GM23248 (cell line): ENCODE measurements at regions not wholly inside any gene's neighbourhood (a gene's known extent, or its start where the extent isn't known, plus 50 kb on each side); places are given as distances from the start of the nearest gene placed in this dataset.

Experiments
- DNase-seq: peaks from one replicate; pipeline ENCODE4 v3.0.0-alpha.2; 2015
- H2AFZ ChIP-seq: fragments of 200-600 bp; sonication (generic); 2 replicates; pipeline ENCODE4 v1.6.1; 2016; ENCODE audit warnings: antibody characterized with exemption
- H3F3A ChIP-seq: fragments of 200-600 bp; sonication (generic); 2 replicates; pipeline ENCODE4 v1.6.1; 2016; ENCODE audit warnings: mild to moderate bottlenecking, antibody characterized with exemption, mixed run types; ENCODE audit not compliant: insufficient read depth
- H3K27ac ChIP-seq: fragments of 200-600 bp; sonication (generic); 2 replicates; pipeline ENCODE4 v1.5.1; 2016; ENCODE audit warnings: mild to moderate bottlenecking
- H3K27me3 ChIP-seq: fragments of 200-600 bp; sonication (generic); replicated peaks from 2 replicates; pipeline ENCODE4 v1.6.1; 2016; ENCODE audit warnings: mild to moderate bottlenecking; ENCODE audit not compliant: insufficient read depth
- H3K36me3 ChIP-seq: fragments of 200-600 bp; sonication (generic); 2 replicates; pipeline ENCODE4 v1.6.1; 2016; ENCODE audit warnings: low read depth, mild to moderate bottlenecking
- H3K4me1 ChIP-seq: fragments of 200-600 bp; sonication (generic); 2 replicates; pipeline ENCODE4 v1.6.1; 2016; ENCODE audit warnings: mild to moderate bottlenecking; ENCODE audit not compliant: insufficient read depth
- H3K4me2 ChIP-seq: fragments of 200-600 bp; sonication (generic); one replicate; pipeline ENCODE4 v1.6.1; 2016; ENCODE audit warnings: mild to moderate bottlenecking; ENCODE audit not compliant: unreplicated experiment
- H3K4me3 ChIP-seq: fragments of 200-600 bp; sonication (generic); 2 replicates; pipeline ENCODE4 v1.5.1; 2016; ENCODE audit warnings: mild to moderate bottlenecking
- H3K79me2 ChIP-seq: fragments of 200-600 bp; sonication (generic); 2 replicates; pipeline ENCODE4 v1.6.1; 2016; ENCODE audit warnings: mild to moderate bottlenecking; ENCODE audit not compliant: insufficient read depth
- H3K9ac ChIP-seq: fragments of 200-600 bp; sonication (generic); 2 replicates; pipeline ENCODE4 v1.6.1; 2016; ENCODE audit warnings: mild to moderate bottlenecking
- H3K9me2 ChIP-seq: fragments of 200-600 bp; sonication (generic); 2 replicates; pipeline ENCODE4 v1.6.1; 2016; ENCODE audit warnings: mixed run types, mild to moderate bottlenecking, moderate library complexity; ENCODE audit not compliant: insufficient read depth
- H3K9me3 ChIP-seq: fragments of 200-600 bp; sonication (generic); one replicate; pipeline ENCODE4 v1.6.1; 2017; ENCODE audit warnings: low read depth
- H4K20me1 ChIP-seq: fragments of 200-600 bp; sonication (generic); 2 replicates; pipeline ENCODE4 v1.6.0; 2016; ENCODE audit not compliant: insufficient read depth
- EZH2 ChIP-seq: fragments of 200-600 bp; sonication (generic); IDR thresholded peaks from 2 replicates; pipeline ENCODE4 v1.6.1; 2018; ENCODE audit warnings: antibody characterized with exemption, mild to moderate bottlenecking; ENCODE audit not compliant: insufficient read depth, poor library complexity, severe bottlenecking
- EZH2phosphoT487 ChIP-seq: fragments of 200-600 bp; sonication (generic); IDR thresholded peaks from 2 replicates; pipeline ENCODE4 v1.6.1; 2018; ENCODE audit warnings: antibody characterized with exemption, moderate library complexity, mild to moderate bottlenecking, low read depth; ENCODE audit not compliant: insufficient read depth
- WGBS, 2 experiments: methylation state at CpG; one replicate each; pipeline ENCODE4 v1.1.6; 2015 to 2017; ENCODE audit warnings: low lambda C conversion rate in 2 of 2, low coverage in 1 of 2; ENCODE audit errors: missing lambda C conversion rate in 2 of 2; 5-methylcytosine and 5-hydroxymethylcytosine counted together
- in situ Hi-C: fragments of 300-500 bp; cut with MboI; formaldehyde crosslinking; loops from 2 replicates; pipeline ENCODE4 v1.15.0; 2020

DNA sequence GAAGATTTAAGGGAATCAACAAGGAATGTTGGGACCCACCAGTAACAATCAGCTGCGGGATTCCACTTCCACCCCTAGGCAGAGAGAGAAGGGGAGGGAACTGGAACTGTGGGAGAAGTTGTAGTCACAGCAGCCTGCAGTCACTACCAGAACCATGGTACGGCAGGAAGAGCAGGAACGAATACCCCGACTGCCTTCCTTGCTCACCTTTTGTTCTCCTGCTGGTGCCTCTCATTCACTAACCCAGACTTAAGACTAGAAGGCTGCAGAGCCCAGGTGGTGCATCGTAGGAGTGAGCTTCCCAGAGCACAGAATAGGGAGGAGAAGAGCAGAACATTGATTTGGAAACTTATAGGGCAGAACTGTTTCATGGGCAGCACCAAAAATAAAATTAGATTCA, 154.2 kb downstream of the DYRK2 start:
- no peak for TF ChIP-seq EZH2
- no peak for TF ChIP-seq EZH2phosphoT487
- no peaks in the 10 kb centered on the region for H3K9me2 ChIP-seq
- no peak overlapping the region for H3K27ac ChIP-seq
- no peaks in the 10 kb centered on the region for H4K20me1 ChIP-seq
- H3K4me1 ChIP-seq: no peaks in the 10 kb centered on the region; the same call in 1 of the 2 replicates
- H3K4me3 ChIP-seq: no peak overlapping the region
- no peaks in the 10 kb centered on the region for H3K27me3 ChIP-seq
- no peak overlapping the region for H3K4me2 ChIP-seq
- no peaks in the 10 kb centered on the region for H3K9me3 ChIP-seq
- 74 to 77% methylated on average over 5 of the region's 5 CpGs for WGBS, 2 experiments
- in situ Hi-C loops: no loop called here
- no peak overlapping the region for H2AFZ ChIP-seq
- H3K9ac ChIP-seq: no peak overlapping the region
- H3K79me2 ChIP-seq: no peaks in the 10 kb centered on the region
- H3F3A ChIP-seq: 0 out of 2 replicates have a peak, but pooled peaks cover 2% of the 10 kb centered on the region
- DNase-seq: no peak
- H3K36me3 ChIP-seq: no peaks in the 10 kb centered on the region

- no peaks in the 10 kb centered on the region; the same call in 1 of the 2 replicates for H3K4me1 ChIP-seq
- no peak for DNase-seq
- H2AFZ ChIP-seq: no peak overlapping the region
- 81 to 87% methylated on average over 4 of the region's 4 CpGs for WGBS, 2 experiments
- TF ChIP-seq EZH2 (no peak), EZH2phosphoT487 (no peak)
- H4K20me1 ChIP-seq: no peaks in the 10 kb centered on the region
- no peak overlapping the region for H3K4me3 ChIP-seq
- 0 out of 2 replicates have a peak, but pooled peaks cover 9% of the 10 kb centered on the region for H3F3A ChIP-seq
- H3K79me2 ChIP-seq: no peaks in the 10 kb centered on the region
- no peaks in the 10 kb centered on the region for H3K27me3 ChIP-seq
- H3K9ac ChIP-seq: no peak overlapping the region
- in situ Hi-C loops: no loop called here
- no peaks in the 10 kb centered on the region for H3K36me3 ChIP-seq
- H3K4me2 ChIP-seq: no peak overlapping the region
- no peak overlapping the region for H3K27ac ChIP-seq
- no peaks in the 10 kb centered on the region for H3K9me3 ChIP-seq
- no peaks in the 10 kb centered on the region for H3K9me2 ChIP-seq
Measured at GRCh38 chr12:67803278-67803993, 154.9 kb downstream of the DYRK2 start.

DNA sequence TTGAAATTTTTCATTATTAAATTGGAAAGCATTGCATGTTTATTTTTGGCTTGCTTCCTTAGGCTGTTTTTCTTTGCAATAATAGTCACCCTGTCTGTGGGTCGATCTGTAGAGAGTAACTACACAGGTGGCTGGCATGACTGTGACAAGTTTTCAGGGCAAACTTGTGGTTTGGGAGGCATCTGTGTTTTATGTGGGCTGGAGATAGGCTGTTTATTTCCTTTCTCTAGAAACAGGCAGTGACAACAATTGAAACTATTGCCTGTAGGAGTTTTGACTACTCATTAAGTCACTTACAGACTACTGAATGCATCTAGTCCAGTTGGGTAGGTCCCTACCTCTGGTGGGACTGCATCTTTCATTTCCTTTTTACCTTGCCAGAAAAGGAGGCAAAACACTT, 155.6 kb downstream of the DYRK2 start:
- Histone ChIP-seq H4K20me1 (no peaks in the 10 kb centered on the region), H2AFZ (no peak overlapping the region), H3K9ac (no peak overlapping the region), H3K27ac (no peak overlapping the region), H3K36me3 (no peaks in the 10 kb centered on the region), H3K4me2 (no peak overlapping the region), H3K9me3 (no peaks in the 10 kb centered on the region), H3K4me1 (no peaks in the 10 kb centered on the region; the same call in 1 of the 2 replicates), H3K4me3 (no peak overlapping the region), H3K79me2 (no peaks in the 10 kb centered on the region), H3K9me2 (no peaks in the 10 kb centered on the region), H3F3A (0 out of 2 replicates have a peak, but pooled peaks cover 9% of the 10 kb centered on the region), H3K27me3 (no peaks in the 10 kb centered on the region)
- TF ChIP-seq EZH2phosphoT487 (no peak), EZH2 (no peak)
- WGBS, 2 experiments: 7 to 13% methylated on average over 1 of the region's 1 CpG
- in situ Hi-C loops: no loop called here
- no peak for DNase-seq

DNA sequence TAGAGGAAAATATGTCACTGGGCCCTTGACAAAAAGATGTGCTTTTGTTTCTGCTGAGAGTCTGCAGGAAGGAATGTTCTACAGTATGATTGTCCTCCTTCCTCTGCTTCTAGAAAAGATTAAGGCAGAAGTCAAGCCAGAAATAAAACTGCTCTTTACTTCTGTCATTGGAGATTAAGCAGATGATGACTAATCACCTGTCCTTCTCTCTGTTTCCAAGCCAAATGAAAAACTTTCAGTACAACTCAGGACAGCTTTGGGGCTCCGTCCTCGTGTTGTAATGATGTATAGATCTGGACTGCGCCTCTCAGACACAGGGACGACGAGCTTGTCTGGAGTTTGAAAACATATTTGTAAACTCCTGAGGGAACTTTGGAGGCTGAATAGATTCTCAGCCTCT, 159.3 kb downstream of the DYRK2 start:
- Histone ChIP-seq H3K4me1 (peaks cover 14% of the 10 kb centered on the region), H3K27me3 (no peaks in the 10 kb centered on the region), H3K9me3 (no peaks in the 10 kb centered on the region), H3K4me3 (no peak overlapping the region), H3F3A (peaks cover 21% of the 10 kb centered on the region), H3K9ac (no peak overlapping the region), H3K9me2 (no peaks in the 10 kb centered on the region), H3K79me2 (no peaks in the 10 kb centered on the region), H3K36me3 (no peaks in the 10 kb centered on the region), H2AFZ (no peak overlapping the region), H4K20me1 (no peaks in the 10 kb centered on the region), H3K4me2 (peak overlapping the region; percentile 13), H3K27ac (no peak overlapping the region)
- 63 to 67% methylated on average over 5 of the region's 5 CpGs for WGBS, 2 experiments
- peak; percentile 25 for DNase-seq
- TF ChIP-seq EZH2phosphoT487: no peak
- no peak for TF ChIP-seq EZH2
- in situ Hi-C loops: no loop called here
